A673 (cell line): ENCODE measurements at regions not wholly inside any gene's neighbourhood (a gene's known extent, or its start where the extent isn't known, plus 50 kb on each side); places are given as distances from the start of the nearest gene placed in this dataset.

Experiments used
- BruUV-seq: library from RNA; stranded (reverse); fragments of 400-500 nt; replicated peaks from 2 replicates; lab custom pipeline; 2021; lab: Mats Ljungman, UMichigan
- CTCF ChIA-PET: fragments of 300-600 bp; sonication (Branson Sonifier 250); formaldehyde crosslinking; loops from one replicate; lab custom pipeline; 2022; ENCODE audit warnings: antibody characterized with exemption; lab: Charles Lee
- POLR2A ChIA-PET: fragments of 300-600 bp; sonication (Branson Sonifier 250); formaldehyde crosslinking; loops from one replicate; lab custom pipeline; 2022; ENCODE audit warnings: antibody characterized with exemption; ENCODE audit not compliant: low non-redundant PET; lab: Charles Lee
- DNase-seq: peaks from one replicate; pipeline ENCODE4 v3.0.0-alpha.2; 2015; ENCODE audit warnings: low spot score
- H3K27ac ChIP-seq: fragments of 200-600 bp; sonication (generic); 2 replicates; pipeline ENCODE4 v1.5.1; 2016; ENCODE audit warnings: mixed run types, low read depth, mild to moderate bottlenecking, mixed read lengths, antibody characterized with exemption, low read length; ENCODE audit not compliant: poor library complexity, severe bottlenecking
- H3K27me3 ChIP-seq: fragments of 200-600 bp; sonication (generic); replicated peaks from 2 replicates; pipeline ENCODE4 v1.6.1; 2017; ENCODE audit warnings: mixed run types, low read depth, mild to moderate bottlenecking, mixed read lengths, antibody characterized with exemption, low read length; ENCODE audit not compliant: insufficient read depth, poor library complexity
- H3K36me3 ChIP-seq: fragments of 200-600 bp; sonication (generic); 2 replicates; pipeline ENCODE4 v1.6.1; 2016; ENCODE audit warnings: mixed run types, mild to moderate bottlenecking, mixed read lengths, antibody characterized with exemption, low read length; ENCODE audit not compliant: insufficient read depth, poor library complexity, severe bottlenecking
- H3K4me1 ChIP-seq: fragments of 200-600 bp; sonication (generic); 2 replicates; pipeline ENCODE4 v1.6.1; 2017; ENCODE audit warnings: mixed run types, mild to moderate bottlenecking, mixed read lengths, antibody characterized with exemption, low read length; ENCODE audit not compliant: insufficient read depth, poor library complexity, severe bottlenecking
- H3K4me3 ChIP-seq: fragments of 200-600 bp; sonication (generic); 2 replicates; pipeline ENCODE4 v1.5.1; 2016; ENCODE audit warnings: low read depth, mixed run types, mild to moderate bottlenecking, mixed read lengths, low read length; ENCODE audit not compliant: poor library complexity, severe bottlenecking
- H3K9me3 ChIP-seq: fragments of 200-600 bp; sonication (generic); 2 replicates; pipeline ENCODE4 v1.6.1; 2016; ENCODE audit warnings: mixed run types, low read depth, mild to moderate bottlenecking, mixed read lengths, antibody characterized with exemption, low read length; ENCODE audit not compliant: poor library complexity, severe bottlenecking
- EZH2 ChIP-seq: fragments of 200-600 bp; sonication (generic); IDR thresholded peaks from 2 replicates; pipeline ENCODE4 v1.6.1; 2017; ENCODE audit warnings: borderline replicate concordance, low read depth, mild to moderate bottlenecking, mixed read lengths, antibody characterized with exemption, low read length; ENCODE audit not compliant: poor library complexity, severe bottlenecking
- intact Hi-C: fragments of 100-400 bp; cut with micrococcal nuclease; formaldehyde crosslinking; loops from one replicate; pipeline ENCODE4 v1.10.0; 2022; ENCODE audit not compliant: unreplicated experiment
- TF ChIP-seq, protein P1 (sequence below): fragments of 300-800, 200-600 bp; sonication (generic); conservative IDR thresholded peaks from 2 replicates; pipeline ENCODE4 v1.5.1; 2017; ENCODE audit warnings: low read depth, mild to moderate bottlenecking, antibody characterized with exemption, low read length, moderate library complexity, mixed read lengths

DNA sequence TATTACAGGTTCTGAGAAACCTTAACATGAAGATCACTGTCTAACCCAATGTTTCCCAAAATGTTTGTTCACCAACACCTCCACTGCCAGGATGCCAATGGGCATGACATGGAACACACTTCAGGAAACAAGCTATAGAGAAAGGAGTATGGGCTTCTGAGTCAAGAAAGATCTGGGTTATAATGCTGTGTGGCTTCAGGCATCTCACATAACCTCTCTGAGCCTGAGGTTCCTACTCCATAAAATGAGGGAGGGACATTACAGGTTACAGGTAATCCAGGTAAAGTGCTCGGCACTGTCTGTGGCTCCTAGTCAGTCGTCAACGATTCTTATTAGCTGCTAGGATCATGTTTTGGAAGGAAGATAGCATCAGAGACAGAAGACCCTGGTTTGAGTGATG, 126.4 kb upstream of the SMAD3 start:
- ChIA-PET POLR2A (no interaction called here), CTCF (no interaction called here)
- H3K27me3 ChIP-seq: no peaks in the 10 kb centered on the region
- H3K9me3 ChIP-seq: no peaks in the 10 kb centered on the region
- no TSS peak for BruUV-seq
- intact Hi-C loops: no loop called here
- no peaks in the 10 kb centered on the region for H3K36me3 ChIP-seq
- DNase-seq: no peak
- H3K27ac ChIP-seq: no peak overlapping the region
- peaks cover 6% of the 10 kb centered on the region for H3K4me1 ChIP-seq
- TF ChIP-seq, protein P1, sequence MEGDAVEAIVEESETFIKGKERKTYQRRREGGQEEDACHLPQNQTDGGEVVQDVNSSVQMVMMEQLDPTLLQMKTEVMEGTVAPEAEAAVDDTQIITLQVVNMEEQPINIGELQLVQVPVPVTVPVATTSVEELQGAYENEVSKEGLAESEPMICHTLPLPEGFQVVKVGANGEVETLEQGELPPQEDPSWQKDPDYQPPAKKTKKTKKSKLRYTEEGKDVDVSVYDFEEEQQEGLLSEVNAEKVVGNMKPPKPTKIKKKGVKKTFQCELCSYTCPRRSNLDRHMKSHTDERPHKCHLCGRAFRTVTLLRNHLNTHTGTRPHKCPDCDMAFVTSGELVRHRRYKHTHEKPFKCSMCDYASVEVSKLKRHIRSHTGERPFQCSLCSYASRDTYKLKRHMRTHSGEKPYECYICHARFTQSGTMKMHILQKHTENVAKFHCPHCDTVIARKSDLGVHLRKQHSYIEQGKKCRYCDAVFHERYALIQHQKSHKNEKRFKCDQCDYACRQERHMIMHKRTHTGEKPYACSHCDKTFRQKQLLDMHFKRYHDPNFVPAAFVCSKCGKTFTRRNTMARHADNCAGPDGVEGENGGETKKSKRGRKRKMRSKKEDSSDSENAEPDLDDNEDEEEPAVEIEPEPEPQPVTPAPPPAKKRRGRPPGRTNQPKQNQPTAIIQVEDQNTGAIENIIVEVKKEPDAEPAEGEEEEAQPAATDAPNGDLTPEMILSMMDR: no peak
- TF ChIP-seq EZH2: no peak
- H3K4me3 ChIP-seq: no peak overlapping the region

DNA sequence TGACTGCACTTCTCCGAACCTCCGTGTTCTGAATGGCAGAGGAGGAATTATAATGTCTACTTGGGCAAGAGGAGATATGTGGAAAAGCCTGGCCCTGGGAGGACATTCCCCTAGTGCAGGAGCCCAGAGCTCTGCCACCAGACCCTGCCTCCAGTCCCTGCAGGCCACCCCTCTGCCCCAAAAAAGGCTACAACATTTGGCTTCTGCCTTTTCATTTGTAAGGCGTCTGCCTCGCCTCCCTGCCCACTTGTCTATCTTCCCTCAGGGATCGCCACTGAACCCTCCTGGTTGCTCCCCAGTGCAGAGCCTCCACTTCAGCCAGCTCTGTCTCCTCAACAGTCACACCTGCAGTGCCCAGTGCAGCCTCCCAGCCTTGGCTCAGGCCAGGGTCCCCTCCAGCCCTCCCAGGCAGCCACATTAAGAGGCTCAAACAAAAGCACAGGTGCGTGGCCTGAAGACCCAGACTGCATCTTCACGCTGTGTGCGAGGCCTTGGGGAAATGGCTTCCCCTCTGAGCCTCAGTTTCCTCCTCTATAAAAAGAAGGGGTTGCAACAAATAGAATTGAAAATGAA, 125.9 kb upstream of the SMAD3 start:
- H3K36me3 ChIP-seq: no peaks in the 10 kb centered on the region
- intact Hi-C loops: no loop called here
- H3K4me3 ChIP-seq: no peak overlapping the region
- H3K4me1 ChIP-seq: peaks cover 6% of the 10 kb centered on the region
- TF ChIP-seq, protein P1: no peak
- TF ChIP-seq EZH2: no peak
- DNase-seq: no peak
- no peaks in the 10 kb centered on the region for H3K9me3 ChIP-seq
- no TSS peak for BruUV-seq
- H3K27me3 ChIP-seq: no peaks in the 10 kb centered on the region
- ChIA-PET POLR2A (no interaction called here), CTCF (interaction anchor here (0.5 kb wide), 1 partner anchor 384 kb away, joined by 3 read pairs; no protein-coding TSS in a partner anchor)
- H3K27ac ChIP-seq: no peak overlapping the region

DNA sequence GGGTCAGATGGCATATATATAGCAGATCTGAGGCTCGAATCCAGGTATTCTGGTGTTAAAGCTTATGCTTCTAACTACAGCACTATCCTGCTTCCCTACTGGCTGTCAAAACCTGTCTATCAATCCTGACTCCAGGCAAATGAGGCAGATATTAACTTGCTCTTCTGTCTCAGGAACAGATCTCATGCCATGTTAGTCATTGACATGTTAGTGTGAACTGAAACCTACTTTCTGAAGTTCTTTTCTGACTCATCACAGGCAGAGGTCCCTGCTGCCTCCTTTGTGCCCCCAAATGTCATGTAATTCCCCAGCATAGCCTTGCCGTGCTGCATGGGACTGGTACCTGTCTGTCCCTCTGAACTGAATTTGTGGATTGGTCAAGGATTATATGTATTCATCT, 125.0 kb upstream of the SMAD3 start:
- no peak for DNase-seq
- ChIA-PET POLR2A (no interaction called here), CTCF (interaction anchor here (0.5 kb wide), 1 partner anchor 383 kb away, joined by 3 read pairs; no protein-coding TSS in a partner anchor)
- Histone ChIP-seq H3K27me3 (no peaks in the 10 kb centered on the region), H3K4me1 (peaks cover 6% of the 10 kb centered on the region), H3K36me3 (no peaks in the 10 kb centered on the region), H3K9me3 (no peaks in the 10 kb centered on the region), H3K4me3 (no peak overlapping the region), H3K27ac (no peak overlapping the region)
- intact Hi-C loops: no loop called here
- TF ChIP-seq, protein P1: no peak
- no peak for TF ChIP-seq EZH2
- BruUV-seq: no TSS peak
